Endometrium (tissue), 2 donors: ENCODE measurements at regions not wholly inside any gene's neighbourhood (a gene's known extent, or its start where the extent isn't known, plus 50 kb on each side); places are given as distances from the start of the nearest gene placed in this dataset.
A peak's percentile ranks its signal among the peaks of the same experiment; 100 is the strongest.

Source experiments
- FAIRE-seq: peaks from 2 replicates; lab custom pipeline; 2012; peaks lifted over from hg19 to GRCh38; lab: Jason Lieb, UNC
- donor health status: control.
- donor health status: control.

- no peak for FAIRE-seq
Observed at GRCh38 chr3:132237652-132238032, 79.6 kb upstream of the ACP3 start.

- no peak for FAIRE-seq
Observed at GRCh38 chr3:132239587-132239986, 77.6 kb upstream of the ACP3 start.

DNA sequence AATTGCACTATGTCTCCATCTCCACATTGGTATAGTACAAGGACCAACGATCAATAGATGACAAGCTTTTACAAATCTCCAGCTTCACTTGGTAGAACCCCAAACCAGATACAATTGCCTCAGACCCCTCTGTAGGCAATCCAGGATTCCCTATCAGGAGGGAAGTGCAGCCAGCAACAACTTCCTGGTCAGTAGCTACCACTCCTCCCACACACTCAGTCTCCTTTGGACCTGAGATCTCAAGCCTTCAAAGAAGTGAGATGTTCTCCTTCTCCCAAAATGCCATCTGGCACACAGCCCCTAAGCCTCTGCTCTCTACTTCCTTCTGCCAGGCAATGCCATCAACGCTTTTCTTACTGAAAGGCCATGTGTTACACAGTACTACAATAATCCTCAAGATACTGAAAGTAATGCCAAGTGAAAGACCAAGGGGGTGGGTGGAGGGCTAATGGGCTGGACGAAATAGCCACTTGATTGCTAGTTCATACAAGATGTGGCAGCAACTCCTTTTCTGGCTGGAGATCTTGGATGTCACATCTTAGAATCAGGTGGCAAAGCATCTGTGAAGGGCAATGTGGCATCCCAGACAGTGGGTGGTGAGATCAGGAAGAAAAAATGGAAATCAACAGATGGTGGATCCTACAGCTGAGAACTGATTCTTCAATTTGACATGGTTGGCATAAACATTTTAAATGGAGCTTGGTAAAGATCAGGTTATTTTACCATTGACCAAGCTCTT lies 75.3 kb upstream of the ACP3 start:
- FAIRE-seq: no peak

- no peak for FAIRE-seq
Observed at GRCh38 chr3:132242790-132243189, 74.4 kb upstream of the ACP3 start.

GRCh38 chr3:132245552-132246142 lies 71.6 kb upstream of the ACP3 start:
- FAIRE-seq: no peak

- no peak for FAIRE-seq
Observed at GRCh38 chr3:132246212-132246611, 71.0 kb upstream of the ACP3 start.

- no peak for FAIRE-seq
Observed at GRCh38 chr3:132247211-132247610, 70.0 kb upstream of the ACP3 start.

DNA sequence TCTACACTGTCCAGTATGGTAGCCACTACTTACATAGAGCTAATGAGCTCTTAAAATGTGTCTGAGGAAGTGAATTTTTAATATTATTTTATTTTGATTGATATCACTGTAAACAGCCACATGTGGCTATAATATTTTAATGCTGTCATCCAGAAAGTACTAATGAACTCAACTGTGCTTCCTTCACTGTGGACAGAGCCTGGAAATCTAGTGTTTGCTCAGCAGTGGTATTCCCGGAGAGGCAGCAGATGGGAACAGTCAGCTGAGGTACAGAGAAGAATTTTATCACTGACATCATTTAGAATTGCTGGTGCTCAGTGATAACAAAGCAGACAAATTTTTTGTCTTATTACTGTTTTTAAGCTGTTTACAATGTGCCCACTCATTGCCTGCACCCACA lies 68.7 kb upstream of the ACP3 start:
- no peak for FAIRE-seq

GRCh38 chr3:132253262-132253878 lies 63.8 kb upstream of the ACP3 start:
- FAIRE-seq: peak; percentile 91

DNA sequence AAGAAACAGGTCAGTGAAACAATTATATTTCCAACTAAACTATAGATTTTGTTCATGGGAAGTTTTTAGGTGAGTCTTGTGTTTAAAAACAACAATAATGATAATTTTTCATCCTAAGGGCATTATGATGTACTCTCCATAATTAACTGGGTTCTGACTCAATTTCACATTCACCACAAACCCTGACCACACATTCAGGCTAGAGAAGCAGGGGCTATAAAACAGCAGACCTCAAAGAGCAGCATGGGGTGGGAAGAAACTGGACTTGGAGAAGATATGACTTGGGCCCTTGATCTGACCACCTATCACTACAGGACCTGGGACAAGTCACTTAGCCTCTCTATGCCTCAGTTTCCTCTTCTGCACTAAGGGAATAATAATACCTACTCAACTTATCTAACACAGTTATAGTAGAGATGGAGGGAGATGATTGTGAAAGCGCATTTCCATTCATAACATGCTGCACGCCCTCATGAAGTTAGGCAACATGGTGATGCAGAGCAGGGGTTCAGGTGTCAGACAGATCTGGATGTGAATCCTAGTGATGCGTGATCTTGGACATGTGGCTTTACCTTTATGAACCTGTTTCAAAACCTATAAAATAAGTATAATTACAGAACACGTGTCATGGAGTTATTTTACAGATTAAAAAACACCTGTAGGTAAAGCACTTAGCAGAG lies 63.0 kb upstream of the ACP3 start:
- FAIRE-seq: no peak

DNA sequence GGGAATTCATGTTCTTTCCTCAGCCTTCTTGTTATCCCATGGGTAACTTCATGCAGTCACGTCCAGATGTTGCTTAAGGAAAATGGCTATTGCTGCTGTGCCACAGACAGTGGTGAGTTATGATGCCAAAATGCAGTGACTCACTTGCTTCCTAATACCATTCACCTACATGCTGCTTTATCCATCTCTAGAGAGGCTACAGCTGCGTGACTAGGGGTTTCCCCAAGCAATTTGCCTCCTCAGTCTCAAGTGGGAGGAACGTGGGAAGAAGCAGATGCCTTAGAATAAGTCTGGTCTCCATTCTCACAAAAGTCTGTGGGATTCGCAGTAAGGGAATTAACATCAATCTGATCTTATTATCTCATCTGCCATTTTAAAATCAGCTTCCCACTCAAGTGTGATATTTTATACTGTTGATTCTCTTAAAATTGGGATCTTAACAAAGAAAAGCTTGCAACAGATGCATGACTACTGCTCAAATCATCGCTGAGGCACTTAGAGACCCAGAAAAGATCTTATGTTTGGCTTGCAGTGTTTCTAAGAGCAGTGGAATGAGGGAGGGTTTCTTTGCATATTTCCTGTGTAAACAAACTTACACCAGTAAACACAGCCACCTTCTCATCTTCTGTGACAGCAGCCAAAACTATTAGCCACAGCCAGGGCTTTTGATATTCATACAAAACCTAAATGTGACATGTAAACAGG lies 62.0 kb upstream of the ACP3 start:
- FAIRE-seq: peak; percentile 53

- FAIRE-seq: no peak
Observed at GRCh38 chr3:132256989-132257388, 60.2 kb upstream of the ACP3 start.

DNA sequence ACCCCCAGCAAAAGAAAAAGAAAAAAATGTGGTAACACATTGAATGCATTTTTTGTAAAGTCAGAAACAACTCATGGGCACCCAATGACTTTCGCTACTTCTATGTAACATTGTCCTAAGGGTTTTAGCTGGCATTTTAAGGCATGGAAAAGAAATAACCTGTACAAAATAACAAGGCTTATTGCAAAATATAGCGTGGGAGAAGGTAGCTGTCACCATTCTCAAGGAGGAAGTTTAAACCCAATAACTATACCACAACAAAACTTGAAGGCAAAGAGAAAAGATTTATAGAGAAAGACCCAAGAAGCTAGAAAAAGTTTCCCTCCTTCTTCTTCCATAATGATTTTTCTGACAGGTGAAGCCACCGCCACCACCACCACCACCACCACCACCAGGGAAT lies 55.7 kb upstream of the ACP3 start:
- FAIRE-seq: no peak

- no peak for FAIRE-seq
Observed at GRCh38 chr3:132262305-132262704, 54.9 kb upstream of the ACP3 start.

DNA sequence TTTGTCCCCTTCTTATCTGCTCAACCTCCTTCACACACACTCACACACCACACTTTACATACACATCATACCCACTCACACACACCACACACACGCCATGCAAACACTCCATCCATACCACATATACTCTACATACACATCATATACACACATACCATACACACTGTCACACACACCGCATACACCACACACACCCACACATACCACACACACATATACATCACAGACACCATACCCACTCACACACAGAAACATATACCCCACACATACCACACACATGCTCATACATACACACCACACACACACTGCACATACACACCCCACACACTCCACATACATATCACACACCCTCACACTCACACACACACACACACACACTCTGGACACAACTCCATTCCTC lies 54.3 kb upstream of the ACP3 start:
- no peak for FAIRE-seq

GRCh38 chr3:132265028-132265427 lies 52.2 kb upstream of the ACP3 start:
- no peak for FAIRE-seq

DNA sequence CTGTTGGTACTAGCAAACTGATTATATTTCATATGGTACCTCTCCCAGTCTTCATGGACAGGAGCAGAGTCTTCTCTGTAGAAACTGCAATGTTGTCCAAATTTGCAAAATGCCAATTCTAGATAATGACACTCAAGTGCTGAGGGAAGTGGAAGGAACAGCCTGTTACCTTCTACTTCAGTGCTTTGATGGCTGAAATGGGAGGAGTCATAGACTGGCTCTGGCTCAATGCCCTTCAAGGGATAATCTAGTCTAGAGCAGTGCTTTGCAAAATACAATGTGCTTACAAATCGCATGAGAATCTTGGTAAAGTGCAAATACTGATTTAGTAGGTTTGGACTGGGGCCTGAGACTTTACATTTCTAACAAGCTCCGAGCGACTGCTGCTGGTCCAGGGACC lies 51.7 kb upstream of the ACP3 start:
- no peak for FAIRE-seq

- FAIRE-seq: no peak
Observed at GRCh38 chr3:132267391-132267993, 49.7 kb upstream of the ACP3 start.
